ENCODE measurements at regions not wholly inside any gene's neighbourhood (a gene's known extent, or its start where the extent isn't known, plus 50 kb on each side); places are given as distances from the start of the nearest gene placed in this dataset.
"Not testable (repeated sequence)": the region's sequence is repeated elsewhere in the genome, so short reads cannot be mapped to it uniquely, and the experiment has no call there.

- no peak for DNase-seq (ENCODE audit: extremely low spot score, unreplicated experiment)
- Mint-ChIP-seq H3K4me1 (ENCODE audit: unreplicated experiment) (peaks cover 7% of the 10 kb centered on the region), H3K4me3 (no peak overlapping the region), H3K36me3 (no peaks in the 10 kb centered on the region), H3K27me3 (peaks cover 6% of the 10 kb centered on the region), H3K9me3 (no peaks in the 10 kb centered on the region), H3K27ac (no peak overlapping the region)
- TF ChIP-seq CTCF (conservative IDR thresholded peaks at IDR 0.05), result no peak
These were observed 275.5 kb downstream of the PDCD6IP start for GRCh38 chr3:34073961-34074360.

GRCh38 chr3:34075975-34076374, 277.5 kb downstream of the PDCD6IP start:
- Mint-ChIP-seq H3K4me3 (no peak overlapping the region), H3K27me3 (peaks cover 6% of the 10 kb centered on the region), H3K27ac (no peak overlapping the region), H3K9me3 (no peaks in the 10 kb centered on the region), H3K36me3 (no peaks in the 10 kb centered on the region), H3K4me1 (ENCODE audit: unreplicated experiment) (peaks cover 7% of the 10 kb centered on the region)
- no peak for TF ChIP-seq CTCF (conservative IDR thresholded peaks at IDR 0.05)
- no peak for DNase-seq (ENCODE audit: extremely low spot score, unreplicated experiment)

GRCh38 chr3:34077417-34078195, 279.2 kb downstream of the PDCD6IP start:
- Mint-ChIP-seq H3K9me3 (peaks cover 2% of the 10 kb centered on the region), H3K27ac (no peak overlapping the region), H3K36me3 (no peaks in the 10 kb centered on the region), H3K4me1 (ENCODE audit: unreplicated experiment) (peaks cover 7% of the 10 kb centered on the region), H3K4me3 (no peak overlapping the region), H3K27me3 (peaks cover 8% of the 10 kb centered on the region)
- no peak for DNase-seq (ENCODE audit: extremely low spot score, unreplicated experiment)
- TF ChIP-seq CTCF (conservative IDR thresholded peaks at IDR 0.05), result no peak

- TF ChIP-seq CTCF (conservative IDR thresholded peaks at IDR 0.05), result no peak
- Mint-ChIP-seq H3K36me3 (no peaks in the 10 kb centered on the region), H3K9me3 (peaks cover 6% of the 10 kb centered on the region), H3K27ac (no peak overlapping the region), H3K27me3 (peaks cover 12% of the 10 kb centered on the region), H3K4me1 (ENCODE audit: unreplicated experiment) (peaks cover 7% of the 10 kb centered on the region), H3K4me3 (no peak overlapping the region)
- no peak for DNase-seq (ENCODE audit: extremely low spot score, unreplicated experiment)
These were observed 280.0 kb downstream of the PDCD6IP start for GRCh38 chr3:34078418-34078817.

GRCh38 chr3:34079849-34080248, 281.4 kb downstream of the PDCD6IP start:
- H3K27ac Mint-ChIP-seq; H3K36me3 Mint-ChIP-seq; H3K9me3 Mint-ChIP-seq; H3K4me3 Mint-ChIP-seq; H3K4me1 Mint-ChIP-seq (ENCODE audit: unreplicated experiment); DNase-seq (ENCODE audit: extremely low spot score, unreplicated experiment): not testable (repeated sequence)
- peaks cover 12% of the 10 kb centered on the region for H3K27me3 Mint-ChIP-seq

GRCh38 chr3:34090379-34090778, 291.9 kb downstream of the PDCD6IP start:
- not testable (repeated sequence) for DNase-seq (ENCODE audit: extremely low spot score, unreplicated experiment); H3K4me1 Mint-ChIP-seq (ENCODE audit: unreplicated experiment); H3K36me3 Mint-ChIP-seq; H3K27me3 Mint-ChIP-seq; H3K27ac Mint-ChIP-seq; H3K9me3 Mint-ChIP-seq; H3K4me3 Mint-ChIP-seq

All from type B pancreatic cell (in vitro differentiated cells).